GM12874 (cell line): ENCODE measurements at regions not wholly inside any gene's neighbourhood (a gene's known extent, or its start where the extent isn't known, plus 50 kb on each side); places are given as distances from the start of the nearest gene placed in this dataset.

Experiments
- CTCF ChIP-seq: IDR thresholded peaks from 2 replicates; pipeline ENCODE4 v1.5.1; 2011; ENCODE audit warnings: low read depth, mild to moderate bottlenecking, control low read depth, low read length, moderate library complexity; ENCODE audit not compliant: insufficient read depth

GRCh38 chr11:70532066-70532440 lies 133.7 kb downstream of the CTTN start:
- no peak for TF ChIP-seq CTCF

GRCh38 chr11:70532731-70533130 lies 134.4 kb downstream of the CTTN start:
- TF ChIP-seq CTCF: no peak

- TF ChIP-seq CTCF: no peak
These were observed 137.1 kb downstream of the CTTN start for GRCh38 chr11:70535191-70535971.

- no peak for TF ChIP-seq CTCF
These were observed 137.9 kb downstream of the CTTN start for GRCh38 chr11:70536051-70536877.

- TF ChIP-seq CTCF: no peak
These were observed 139.5 kb downstream of the CTTN start for GRCh38 chr11:70537576-70538571.

GRCh38 chr11:70538641-70539359 lies 140.5 kb downstream of the CTTN start:
- TF ChIP-seq CTCF: no peak
